Frontal cortex (tissue), 3 donors: ENCODE measurements at regions not wholly inside any gene's neighbourhood (a gene's known extent, or its start where the extent isn't known, plus 50 kb on each side); places are given as distances from the start of the nearest gene placed in this dataset.

Source experiments
- DNase-seq, 2 donors: peaks; one replicate each; pipeline ENCODE4 v3.0.0; 2012; ENCODE audit warnings: low spot score in 2 of 2
- FAIRE-seq: peaks from 2 replicates; lab custom pipeline; 2012; peaks lifted over from hg19 to GRCh38; lab: Jason Lieb, UNC
- donor health status: control.
- donor health status: control.
- donor health status: control.

DNA sequence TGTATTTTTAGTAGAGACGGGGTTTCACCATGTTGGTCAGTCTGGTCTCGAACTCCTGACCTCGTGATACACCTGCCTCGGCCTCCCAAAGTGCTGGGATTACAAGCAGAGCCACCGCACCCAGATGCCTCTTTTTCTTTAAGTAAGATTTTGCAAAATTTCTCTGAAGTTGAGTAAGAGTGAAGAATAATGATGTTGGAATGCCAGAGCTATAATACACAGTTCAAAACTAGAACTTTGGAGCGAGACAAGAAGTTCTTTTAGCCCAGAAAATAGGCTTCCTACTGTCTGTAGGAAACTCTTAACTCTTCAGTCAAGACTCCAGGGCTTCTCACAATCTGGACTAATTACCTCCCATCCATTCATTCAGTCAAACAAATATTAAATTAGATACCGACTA lies 51.4 kb downstream of the MARCHF4 start:
- FAIRE-seq, result no peak
- no peak for DNase-seq

- no peak for FAIRE-seq
Observed at GRCh38 chr2:216319771-216320170, 52.5 kb downstream of the MARCHF4 start.

GRCh38 chr2:216318521-216318874 lies 53.8 kb downstream of the MARCHF4 start:
- FAIRE-seq (no peak), DNase-seq (no peak)

More at GRCh38 chr2:216319771-216320170, 52.5 kb downstream of the MARCHF4 start:
- no peak for DNase-seq

DNA sequence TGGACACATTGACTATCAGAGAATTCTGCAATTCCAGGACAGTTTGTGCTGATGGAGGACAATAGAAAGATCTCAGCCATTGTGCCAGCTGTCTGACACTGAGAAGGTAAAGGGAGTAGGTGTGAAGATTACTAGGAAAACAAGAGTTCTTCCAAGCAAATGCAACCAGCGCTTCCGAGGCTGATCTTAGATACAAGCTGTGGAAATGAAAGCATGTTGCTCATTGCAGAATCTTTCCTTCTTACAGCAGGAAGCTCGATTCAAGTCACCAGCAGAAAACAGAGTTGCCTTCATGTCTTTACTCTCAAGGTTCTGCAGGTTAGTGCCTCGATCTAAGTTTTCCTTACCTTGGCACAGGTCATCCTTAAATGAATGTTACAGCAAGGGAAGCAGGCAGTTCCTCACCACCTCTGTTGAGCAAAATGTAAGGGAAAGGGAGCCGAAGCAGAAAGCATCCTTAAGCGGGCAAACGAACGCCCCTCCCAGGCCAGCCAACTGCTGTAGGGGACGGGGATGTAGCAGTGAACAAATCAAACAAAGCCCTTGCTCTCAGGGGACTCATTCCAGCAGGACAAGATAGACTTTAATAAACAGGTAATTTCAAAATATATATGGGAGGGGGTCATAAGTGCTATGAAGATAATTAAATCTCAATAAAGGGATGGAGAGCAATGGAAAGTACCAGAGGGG lies 54.3 kb downstream of the MARCHF4 start:
- DNase-seq (no peak), FAIRE-seq (no peak)

GRCh38 chr2:216316743-216317142 lies 55.5 kb downstream of the MARCHF4 start:
- FAIRE-seq, result no peak
- DNase-seq, result no peak

DNA sequence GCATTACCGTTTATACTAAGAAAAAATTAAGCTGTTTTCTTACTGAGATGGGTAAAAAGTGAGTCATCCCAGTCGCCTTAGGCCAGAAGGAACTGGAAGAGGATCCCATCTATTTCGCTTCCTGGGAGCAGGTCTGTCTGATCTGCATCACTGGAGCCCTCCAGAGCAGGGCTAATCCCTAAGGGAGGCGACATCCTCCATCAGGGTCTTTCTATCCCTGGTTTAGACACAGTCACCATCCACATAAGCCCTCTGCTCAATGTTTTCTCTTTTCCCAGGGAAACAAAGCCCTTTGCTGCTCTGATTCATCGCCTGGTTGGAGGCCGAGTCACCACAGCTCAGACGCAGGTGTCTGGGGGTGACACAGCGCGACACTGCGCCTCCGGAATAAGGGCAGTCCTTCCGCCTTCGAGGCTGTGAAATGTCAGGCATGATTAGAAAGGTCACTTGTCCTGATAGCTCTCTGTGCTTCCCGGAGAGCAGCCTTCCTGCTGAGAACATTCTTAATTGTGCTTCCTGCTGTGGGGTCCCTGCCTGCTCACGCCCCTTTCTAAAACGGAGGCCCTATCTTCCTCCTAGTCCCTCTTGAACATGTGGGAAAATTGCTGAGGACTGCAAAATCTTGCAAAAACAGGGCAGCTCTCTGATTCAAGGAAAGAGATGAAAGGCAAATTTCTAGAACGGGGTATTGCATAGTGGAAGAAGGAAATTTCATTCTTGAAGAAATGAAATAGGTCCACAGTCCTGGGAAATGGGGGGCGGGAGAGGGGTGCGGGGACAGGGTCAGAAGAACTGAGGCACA lies 56.3 kb downstream of the MARCHF4 start:
- FAIRE-seq, result no peak

DNA sequence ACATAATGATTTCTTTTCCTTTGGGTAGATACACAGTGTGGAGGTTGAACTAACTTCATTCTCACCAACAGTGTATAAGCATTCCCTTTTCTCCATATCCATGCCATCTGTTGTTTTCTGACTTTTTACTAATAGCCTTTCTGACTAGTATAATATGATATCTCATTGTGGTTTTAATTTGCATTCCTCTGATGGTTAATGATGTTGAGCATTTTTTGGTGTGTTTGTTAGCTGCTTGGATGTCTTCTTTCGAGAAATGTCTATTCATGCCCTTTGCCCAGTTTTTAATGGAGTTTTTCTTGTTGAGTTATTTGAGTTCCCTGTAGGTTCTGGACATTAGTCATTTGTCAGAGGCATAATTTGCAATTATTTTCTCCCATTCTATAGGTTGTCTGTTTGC lies 59.8 kb downstream of the MARCHF4 start:
- FAIRE-seq (no peak), DNase-seq (no peak)

More for the DNA sequence above, 56.3 kb downstream of the MARCHF4 start:
- DNase-seq, result no peak

DNA sequence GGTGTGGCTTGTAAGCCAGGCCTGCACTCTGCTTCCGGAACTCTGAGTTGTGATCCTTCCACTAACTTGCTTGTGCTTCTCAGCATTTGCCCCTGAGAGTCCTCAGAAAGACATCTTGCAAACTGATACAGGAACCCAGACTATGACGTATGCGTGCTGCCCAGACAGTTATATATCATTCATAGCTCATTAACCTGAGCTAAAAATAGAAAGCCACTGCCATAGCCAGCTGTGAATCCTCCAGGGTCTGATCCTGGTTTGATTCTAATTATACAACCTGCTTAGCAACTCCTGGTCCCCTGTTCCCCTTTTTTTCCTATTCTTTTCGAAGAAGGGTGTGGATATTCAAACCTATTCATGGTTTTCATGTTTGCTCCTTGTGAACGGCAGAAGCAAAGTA lies 63.7 kb downstream of the MARCHF4 start:
- FAIRE-seq (no peak), DNase-seq (no peak)

- no peak for DNase-seq
Observed at GRCh38 chr2:216307496-216307895, 64.8 kb downstream of the MARCHF4 start.

GRCh38 chr2:216306868-216307267 lies 65.4 kb downstream of the MARCHF4 start:
- FAIRE-seq (no peak), DNase-seq (no peak)

More at GRCh38 chr2:216307496-216307895, 64.8 kb downstream of the MARCHF4 start:
- FAIRE-seq, result no peak

GRCh38 chr2:216305574-216305973 lies 66.7 kb downstream of the MARCHF4 start:
- FAIRE-seq (no peak), DNase-seq (no peak)

DNA sequence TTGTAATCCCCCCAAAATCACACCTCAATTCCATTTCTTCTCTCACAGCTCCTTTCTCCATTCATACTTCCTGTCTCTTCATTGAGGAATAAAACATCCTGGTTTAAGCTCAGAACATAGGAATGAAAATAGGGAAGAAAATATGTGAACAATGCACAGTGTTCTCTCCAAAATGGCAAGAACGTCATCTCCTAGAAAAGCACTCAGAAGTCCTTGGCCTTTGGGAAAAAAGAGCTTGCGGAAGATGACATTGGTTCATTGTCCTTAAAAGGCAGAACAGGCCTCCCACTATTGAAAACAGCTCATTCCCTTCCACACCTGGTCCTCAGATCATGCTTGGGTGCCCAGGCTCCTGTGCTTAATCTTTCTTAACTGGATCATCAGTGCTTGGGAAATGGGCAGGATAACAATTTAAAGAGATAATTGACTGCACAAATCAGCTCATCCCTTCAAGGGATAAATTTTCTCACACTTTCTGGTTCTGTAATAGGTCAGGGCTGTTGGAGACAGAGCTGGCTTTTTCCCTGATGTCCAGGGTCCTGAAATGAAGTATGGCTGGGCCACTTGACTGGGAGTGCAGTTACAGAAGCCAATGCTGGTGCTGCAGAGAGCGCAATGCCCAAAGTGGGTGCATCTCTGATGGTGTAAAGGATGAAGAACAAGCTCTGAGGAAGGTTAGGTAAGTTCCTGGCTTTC lies 69.2 kb downstream of the MARCHF4 start:
- DNase-seq (no peak), FAIRE-seq (no peak)

- DNase-seq (no peak), FAIRE-seq (no peak)
Observed at GRCh38 chr2:216300906-216301305, 71.4 kb downstream of the MARCHF4 start.

DNA sequence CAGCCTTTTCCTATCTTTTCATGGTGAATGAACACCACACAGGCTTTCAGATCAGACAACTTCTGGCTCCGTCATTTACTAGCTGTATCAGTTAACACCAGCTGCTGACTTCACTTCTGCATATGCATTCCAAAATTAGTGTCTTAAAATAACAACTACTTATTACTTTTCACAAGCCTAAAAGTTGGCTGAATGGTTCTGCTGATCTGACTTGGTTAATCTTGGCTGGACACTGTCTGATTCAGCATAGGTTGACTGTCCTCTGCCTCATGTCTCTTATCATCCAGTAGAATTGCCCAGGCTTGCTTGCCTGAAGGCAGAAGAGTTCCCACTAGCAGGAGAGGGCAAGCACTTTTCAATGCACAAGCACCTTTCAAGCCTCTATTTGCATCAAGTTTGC lies 72.7 kb downstream of the MARCHF4 start:
- no peak for DNase-seq
- no peak for FAIRE-seq

DNA sequence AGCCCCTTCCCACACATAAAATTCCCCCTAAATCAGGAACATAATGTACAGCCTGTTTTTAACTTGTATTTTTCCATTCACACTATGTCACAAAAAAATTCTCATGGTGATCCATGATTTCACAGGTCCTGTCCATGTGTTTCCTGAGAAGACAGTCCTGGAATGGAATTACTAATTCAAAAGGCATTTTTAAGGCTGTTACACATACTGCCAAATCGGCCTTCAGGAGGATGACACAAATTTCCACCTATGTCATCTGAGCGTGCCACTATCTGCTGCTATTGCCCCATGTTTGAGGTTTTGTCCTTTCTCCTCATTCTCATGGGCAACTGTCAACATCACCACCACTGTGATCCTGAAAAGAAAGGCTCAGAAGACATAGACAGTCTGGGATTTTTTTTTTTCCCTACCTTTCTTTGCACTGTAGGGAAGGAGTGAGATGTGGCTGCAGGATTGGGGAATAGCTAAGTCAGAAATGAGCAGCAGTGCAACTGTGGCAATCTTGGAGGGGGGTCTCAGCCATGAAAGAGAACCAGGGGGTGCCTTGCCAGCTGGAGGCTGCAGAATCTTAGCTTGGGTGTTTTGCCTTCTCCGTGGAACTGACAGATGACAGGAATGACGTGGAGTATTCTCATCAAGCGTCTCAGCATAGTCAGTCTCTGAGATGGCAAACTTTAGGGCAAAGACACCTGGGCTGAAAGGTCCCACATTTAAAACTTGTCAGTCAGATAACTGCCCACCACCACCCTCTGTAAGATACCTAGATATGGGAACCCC lies 73.4 kb downstream of the MARCHF4 start:
- DNase-seq, result no peak
- FAIRE-seq, result no peak

GRCh38 chr2:216296856-216297255 lies 75.4 kb downstream of the MARCHF4 start:
- FAIRE-seq (no peak), DNase-seq (no peak)

GRCh38 chr2:216294305-216294704 lies 78.0 kb downstream of the MARCHF4 start:
- no peak for DNase-seq
- FAIRE-seq, result no peak

GRCh38 chr2:216293883-216294282 lies 78.4 kb downstream of the MARCHF4 start:
- FAIRE-seq (no peak), DNase-seq (no peak)

GRCh38 chr2:216292886-216293301 lies 79.4 kb downstream of the MARCHF4 start:
- FAIRE-seq (no peak), DNase-seq (peak in 1 of 2 donors; percentile 6)

DNA sequence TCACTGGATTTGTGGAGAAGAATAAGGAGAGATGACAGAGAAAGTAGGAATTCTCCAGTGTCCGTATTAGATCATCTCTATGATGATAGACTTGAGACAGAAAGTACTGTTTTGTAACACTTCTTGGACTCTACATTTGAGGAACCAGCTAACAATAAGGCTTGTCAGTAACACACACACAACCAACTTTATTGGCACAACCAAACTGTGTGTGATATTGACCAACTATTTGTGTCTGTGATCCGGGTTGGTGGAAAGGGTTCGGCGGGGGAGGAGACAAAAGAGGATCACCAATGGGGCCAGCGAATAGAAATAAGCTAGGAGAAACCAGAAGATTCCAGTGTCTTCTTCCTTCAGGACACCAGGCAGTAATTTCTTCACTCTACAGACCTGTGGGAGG lies 79.8 kb downstream of the MARCHF4 start:
- DNase-seq (no peak), FAIRE-seq (no peak)
